Stimulated activated memory B cell treated with anti-CD40 and anti-IgM and Interleukin-4, amounts not matched to agents 10 μg/mL and 1 μg/mL and 100 μg/mL, for 72 hours (primary cell): ENCODE measurements at regions not wholly inside any gene's neighbourhood (a gene's known extent, or its start where the extent isn't known, plus 50 kb on each side); places are given as distances from the start of the nearest gene placed in this dataset.

Experiments used
- ATAC-seq: fragments of 150-1000 bp; cut with Tn5 transposase; 2 replicates; pipeline ENCODE4 v1.10.0; 2021
- H3K27ac Mint-ChIP-seq: one replicate; pipeline ENCODE4 v1.8.0; 2022; ENCODE audit warnings: mild to moderate bottlenecking, mixed read lengths
- H3K27me3 Mint-ChIP-seq: one replicate; pipeline ENCODE4 v1.8.0; 2022; ENCODE audit warnings: mixed read lengths
- H3K36me3 Mint-ChIP-seq: one replicate; pipeline ENCODE4 v1.8.0; 2022; ENCODE audit warnings: mixed read lengths
- H3K4me1 Mint-ChIP-seq: one replicate; pipeline ENCODE4 v1.8.0; 2022; ENCODE audit warnings: mixed read lengths
- H3K4me3 Mint-ChIP-seq: one replicate; pipeline ENCODE4 v1.8.0; 2022; ENCODE audit warnings: mild to moderate bottlenecking, moderate library complexity, mixed read lengths
- H3K9me3 Mint-ChIP-seq: one replicate; pipeline ENCODE4 v1.8.0; 2022; ENCODE audit warnings: mixed read lengths

GRCh38 chr6:66771626-66772025, 1064.6 kb upstream of the EYS start:
- H3K27ac Mint-ChIP-seq = no peak overlapping the region
- no peak overlapping the region for H3K4me3 Mint-ChIP-seq
- no peaks in the 10 kb centered on the region for H3K36me3 Mint-ChIP-seq
- ATAC-seq = no peak
- no peaks in the 10 kb centered on the region for H3K27me3 Mint-ChIP-seq
- H3K4me1 Mint-ChIP-seq = no peaks in the 10 kb centered on the region
- peaks cover 13% of the 10 kb centered on the region for H3K9me3 Mint-ChIP-seq

DNA sequence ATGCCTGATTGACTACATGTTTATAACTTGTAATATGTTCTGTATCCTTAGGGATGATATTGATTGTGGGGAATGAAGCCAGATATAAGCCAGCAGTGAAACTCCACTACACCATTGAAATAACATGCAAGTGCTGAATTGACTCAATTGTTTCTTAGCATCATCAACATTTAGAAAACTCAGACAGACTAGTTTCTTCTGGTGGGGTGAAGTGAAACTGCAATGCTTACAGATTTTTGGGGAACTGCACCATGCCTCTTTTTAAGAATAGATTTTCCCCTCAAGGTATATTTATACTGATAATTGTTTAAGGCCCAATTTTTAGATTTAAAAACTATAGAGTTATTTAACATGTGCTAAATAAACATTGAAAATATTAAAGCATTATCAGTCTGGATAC, 1044.6 kb upstream of the EYS start:
- Mint-ChIP-seq H3K27me3 (no peaks in the 10 kb centered on the region), H3K4me3 (no peak overlapping the region), H3K27ac (no peak overlapping the region), H3K36me3 (no peaks in the 10 kb centered on the region), H3K9me3 (peaks cover under 1% of the 10 kb centered on the region), H3K4me1 (no peaks in the 10 kb centered on the region)
- ATAC-seq = no peak

DNA sequence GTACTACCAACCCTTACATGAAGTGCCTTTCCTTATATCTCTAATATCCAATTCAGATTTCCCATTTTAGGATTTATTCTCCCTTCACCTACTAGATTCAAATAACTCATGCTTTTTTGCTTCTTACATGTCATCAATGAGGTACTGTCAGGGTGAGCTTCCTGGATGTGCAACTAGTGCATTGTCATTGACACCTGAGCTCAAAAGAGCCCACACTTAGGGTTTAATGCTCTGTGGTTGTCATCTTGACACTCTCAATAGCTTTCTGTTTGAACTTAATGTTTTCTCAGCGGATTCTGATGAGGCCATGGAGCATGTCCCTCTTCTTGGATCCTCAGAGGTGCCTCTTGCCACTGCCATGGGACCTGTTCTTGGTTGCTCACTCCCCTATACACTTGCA, 1033.3 kb upstream of the EYS start:
- H3K27ac Mint-ChIP-seq = no peak overlapping the region
- H3K4me1 Mint-ChIP-seq = no peaks in the 10 kb centered on the region
- H3K9me3 Mint-ChIP-seq = peaks cover 8% of the 10 kb centered on the region
- peak; percentile 43 for ATAC-seq
- H3K27me3 Mint-ChIP-seq = no peaks in the 10 kb centered on the region
- H3K4me3 Mint-ChIP-seq = no peak overlapping the region
- H3K36me3 Mint-ChIP-seq = no peaks in the 10 kb centered on the region

DNA sequence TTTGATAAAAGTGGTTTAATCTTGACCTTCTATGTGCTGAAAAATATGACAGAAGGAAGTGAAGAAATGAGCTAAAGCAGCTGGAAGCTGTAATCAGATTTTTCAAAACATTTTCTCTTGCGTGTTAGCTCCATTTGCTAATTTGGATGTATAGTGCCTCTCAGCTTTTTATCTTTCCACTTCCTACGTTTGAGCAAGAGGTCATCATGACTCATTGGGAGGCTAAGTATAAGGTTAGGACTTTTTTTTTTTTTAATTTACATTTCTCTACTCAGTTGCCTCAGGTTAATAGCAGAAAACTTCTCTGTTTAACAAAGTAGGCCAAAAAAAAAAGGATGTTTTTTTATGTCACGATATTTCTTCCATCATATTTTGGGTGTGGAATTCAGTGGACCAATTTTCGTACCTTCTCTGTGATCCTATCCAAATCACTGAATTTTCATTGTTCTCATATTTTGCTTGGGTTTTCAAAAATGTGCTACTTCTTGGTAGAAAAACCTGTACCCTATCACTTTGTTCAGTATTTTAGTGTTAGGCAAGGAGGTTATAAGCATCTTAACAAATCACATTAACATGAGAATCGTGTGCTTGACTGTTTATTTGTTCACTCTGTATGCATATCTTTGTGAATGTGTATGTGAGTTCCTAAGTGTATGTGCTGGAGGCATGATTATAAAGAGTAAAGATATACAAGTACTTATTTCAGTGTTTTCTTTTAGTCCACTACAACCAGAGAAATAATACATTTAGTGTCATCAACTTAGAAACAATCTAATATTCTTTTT, 1028.3 kb upstream of the EYS start:
- Mint-ChIP-seq H3K27ac (no peak overlapping the region), H3K27me3 (no peaks in the 10 kb centered on the region), H3K9me3 (peaks cover 6% of the 10 kb centered on the region), H3K4me3 (no peak overlapping the region), H3K4me1 (no peaks in the 10 kb centered on the region), H3K36me3 (no peaks in the 10 kb centered on the region)
- no peak for ATAC-seq

DNA sequence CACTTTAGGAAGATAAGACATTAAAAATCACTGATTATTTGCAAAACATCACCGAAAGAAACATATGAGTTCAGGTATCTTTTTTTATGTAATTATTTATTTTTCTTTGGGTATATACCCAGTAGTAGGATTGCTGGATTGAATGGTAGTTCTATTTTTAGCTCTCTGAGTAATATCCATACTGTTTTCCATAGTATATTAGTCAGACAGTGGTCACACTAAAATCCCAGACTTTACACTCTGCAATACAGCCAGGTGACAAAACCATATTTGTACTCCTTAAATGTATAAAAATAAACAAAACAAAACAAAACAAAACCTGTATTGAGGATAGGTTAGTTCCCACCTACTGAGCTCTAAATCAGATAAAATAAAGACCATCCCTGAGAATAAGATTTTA, 1024.3 kb upstream of the EYS start:
- H3K27me3 Mint-ChIP-seq = no peaks in the 10 kb centered on the region
- ATAC-seq = no peak

DNA sequence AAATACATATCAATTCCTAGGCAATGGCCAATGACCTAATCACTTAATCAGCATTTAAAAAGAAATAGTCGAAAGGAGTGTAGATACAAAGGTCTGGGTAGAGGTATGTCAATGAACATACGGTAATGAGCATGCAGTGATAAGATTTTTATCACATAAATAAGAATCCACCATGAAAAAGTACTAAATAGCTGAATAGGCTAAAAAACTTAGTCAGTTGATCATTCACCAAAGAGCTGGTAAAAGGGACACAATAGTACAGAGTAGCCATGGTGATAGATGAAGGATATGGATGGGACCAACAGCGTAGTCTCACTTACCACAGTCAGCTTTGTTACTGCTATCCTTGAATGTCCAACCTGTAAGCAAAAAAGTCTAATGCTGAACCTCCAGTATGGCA, 1018.6 kb upstream of the EYS start:
- no peaks in the 10 kb centered on the region for H3K27me3 Mint-ChIP-seq
- H3K9me3 Mint-ChIP-seq = peaks cover 10% of the 10 kb centered on the region
- H3K4me3 Mint-ChIP-seq = no peak overlapping the region
- H3K36me3 Mint-ChIP-seq = no peaks in the 10 kb centered on the region
- no peak for ATAC-seq
- no peaks in the 10 kb centered on the region for H3K4me1 Mint-ChIP-seq
- H3K27ac Mint-ChIP-seq = no peak overlapping the region

More for the DNA sequence above, 1024.3 kb upstream of the EYS start:
- peaks cover 8% of the 10 kb centered on the region for H3K9me3 Mint-ChIP-seq
- H3K36me3 Mint-ChIP-seq = no peaks in the 10 kb centered on the region
- H3K4me3 Mint-ChIP-seq = no peak overlapping the region
- no peak overlapping the region for H3K27ac Mint-ChIP-seq
- no peaks in the 10 kb centered on the region for H3K4me1 Mint-ChIP-seq

GRCh38 chr6:66717801-66718200, 1010.8 kb upstream of the EYS start:
- no peaks in the 10 kb centered on the region for H3K36me3 Mint-ChIP-seq
- peaks cover 3% of the 10 kb centered on the region for H3K9me3 Mint-ChIP-seq
- H3K27ac Mint-ChIP-seq = no peak overlapping the region
- no peaks in the 10 kb centered on the region for H3K27me3 Mint-ChIP-seq
- no peak for ATAC-seq
- no peaks in the 10 kb centered on the region for H3K4me1 Mint-ChIP-seq
- no peak overlapping the region for H3K4me3 Mint-ChIP-seq

- peaks cover 3% of the 10 kb centered on the region for H3K9me3 Mint-ChIP-seq
- H3K4me1 Mint-ChIP-seq = no peaks in the 10 kb centered on the region
- no peak overlapping the region for H3K4me3 Mint-ChIP-seq
- H3K27ac Mint-ChIP-seq = no peak overlapping the region
- ATAC-seq = no peak
- no peaks in the 10 kb centered on the region for H3K36me3 Mint-ChIP-seq
- no peaks in the 10 kb centered on the region for H3K27me3 Mint-ChIP-seq
These were observed 992.4 kb upstream of the EYS start for GRCh38 chr6:66699385-66699784.

- ATAC-seq = no peak
- Mint-ChIP-seq H3K4me1 (no peaks in the 10 kb centered on the region), H3K27ac (no peak overlapping the region), H3K4me3 (no peak overlapping the region), H3K9me3 (peaks cover 7% of the 10 kb centered on the region), H3K27me3 (no peaks in the 10 kb centered on the region), H3K36me3 (no peaks in the 10 kb centered on the region)
These were observed 982.6 kb upstream of the EYS start for GRCh38 chr6:66689608-66690007.

DNA sequence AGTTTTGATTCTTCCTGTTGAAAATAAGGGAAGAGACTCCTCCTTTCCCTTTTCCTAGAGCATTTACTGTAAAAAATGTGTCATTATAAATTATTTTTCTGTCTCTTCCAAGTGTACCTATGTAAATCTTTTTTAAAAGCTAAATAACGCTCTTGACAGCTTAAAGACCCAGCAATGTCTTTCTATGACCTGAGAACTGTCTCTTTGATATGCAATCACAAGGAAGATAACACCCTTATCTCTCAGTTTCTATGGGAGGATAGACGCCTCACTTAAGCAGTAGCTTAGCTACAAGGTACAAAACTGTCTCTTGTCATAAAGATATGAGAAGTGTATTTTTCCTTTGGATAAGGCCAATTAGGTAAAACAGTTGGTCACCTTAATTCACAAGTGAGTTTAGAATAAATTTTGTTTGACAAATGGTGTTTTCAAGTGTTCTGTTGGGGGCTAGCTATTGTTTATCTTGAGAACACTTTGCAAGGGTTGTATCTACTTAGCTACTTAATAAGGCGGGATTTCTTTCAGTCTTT, 980.6 kb upstream of the EYS start:
- Mint-ChIP-seq H3K9me3 (peaks cover 7% of the 10 kb centered on the region), H3K4me1 (no peaks in the 10 kb centered on the region), H3K36me3 (no peaks in the 10 kb centered on the region), H3K27ac (no peak overlapping the region), H3K4me3 (no peak overlapping the region), H3K27me3 (no peaks in the 10 kb centered on the region)
- no peak for ATAC-seq

DNA sequence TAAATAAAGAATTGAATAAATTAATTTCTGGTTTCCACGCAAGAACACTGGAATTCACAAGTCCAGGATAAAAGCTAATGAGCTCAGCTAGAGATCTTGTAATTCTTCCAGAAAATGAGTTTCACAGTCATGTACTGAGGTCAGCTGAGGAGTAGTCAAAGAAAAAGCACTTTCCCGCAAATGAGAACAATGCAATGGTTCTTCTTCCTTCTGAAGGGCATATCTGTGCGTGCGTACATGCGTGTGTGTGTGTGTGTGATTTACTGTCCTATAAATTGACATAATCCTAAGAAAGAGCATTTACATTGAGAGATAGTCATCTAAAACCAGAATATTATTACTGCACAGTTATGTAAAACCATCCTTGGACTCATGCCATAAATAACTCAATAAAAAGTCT, 968.9 kb upstream of the EYS start:
- H3K9me3 Mint-ChIP-seq = no peaks in the 10 kb centered on the region
- H3K4me1 Mint-ChIP-seq = no peaks in the 10 kb centered on the region
- H3K27me3 Mint-ChIP-seq = no peaks in the 10 kb centered on the region
- no peak overlapping the region for H3K4me3 Mint-ChIP-seq
- no peaks in the 10 kb centered on the region for H3K36me3 Mint-ChIP-seq
- no peak overlapping the region for H3K27ac Mint-ChIP-seq
- ATAC-seq = no peak

GRCh38 chr6:66664112-66664511, 957.1 kb upstream of the EYS start:
- no peaks in the 10 kb centered on the region for H3K27me3 Mint-ChIP-seq
- no peak for ATAC-seq
- no peaks in the 10 kb centered on the region for H3K36me3 Mint-ChIP-seq
- H3K27ac Mint-ChIP-seq = no peak overlapping the region
- H3K4me1 Mint-ChIP-seq = no peaks in the 10 kb centered on the region
- H3K9me3 Mint-ChIP-seq = no peaks in the 10 kb centered on the region
- no peak overlapping the region for H3K4me3 Mint-ChIP-seq

- Mint-ChIP-seq H3K9me3 (no peaks in the 10 kb centered on the region), H3K4me1 (no peaks in the 10 kb centered on the region), H3K27ac (no peak overlapping the region), H3K4me3 (no peak overlapping the region), H3K36me3 (no peaks in the 10 kb centered on the region), H3K27me3 (no peaks in the 10 kb centered on the region)
- ATAC-seq = no peak
These were observed 955.9 kb upstream of the EYS start for GRCh38 chr6:66662721-66663507.

DNA sequence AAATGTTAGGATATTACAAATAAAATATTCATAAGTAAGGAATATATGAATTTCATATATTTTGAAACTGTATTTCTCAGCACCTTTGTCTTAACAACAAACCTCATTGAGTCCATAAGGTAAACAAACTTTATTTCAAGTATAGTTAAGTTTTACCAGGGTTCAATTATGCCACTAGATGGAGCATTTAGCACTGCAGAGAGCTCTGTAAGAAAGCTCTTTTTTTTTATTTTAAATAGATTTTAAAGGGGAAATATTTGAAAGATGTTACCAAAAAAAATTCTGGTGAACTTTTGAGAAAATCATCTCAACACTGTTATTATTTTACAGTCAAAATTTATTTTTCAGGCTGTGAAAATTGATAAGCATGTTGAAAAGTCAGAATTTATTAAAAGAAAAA, 955.2 kb upstream of the EYS start:
- Mint-ChIP-seq H3K9me3 (no peaks in the 10 kb centered on the region), H3K27ac (no peak overlapping the region), H3K4me3 (no peak overlapping the region), H3K36me3 (no peaks in the 10 kb centered on the region), H3K4me1 (no peaks in the 10 kb centered on the region), H3K27me3 (no peaks in the 10 kb centered on the region)
- no peak for ATAC-seq

- peaks cover 12% of the 10 kb centered on the region for H3K9me3 Mint-ChIP-seq
- H3K36me3 Mint-ChIP-seq = no peaks in the 10 kb centered on the region
- H3K27me3 Mint-ChIP-seq = no peaks in the 10 kb centered on the region
- ATAC-seq = no peak
- no peak overlapping the region for H3K4me3 Mint-ChIP-seq
- H3K4me1 Mint-ChIP-seq = no peaks in the 10 kb centered on the region
- no peak overlapping the region for H3K27ac Mint-ChIP-seq
These were observed 948.4 kb upstream of the EYS start for GRCh38 chr6:66655420-66655819.

GRCh38 chr6:66638518-66638917, 931.5 kb upstream of the EYS start:
- Mint-ChIP-seq H3K4me1 (no peaks in the 10 kb centered on the region), H3K36me3 (no peaks in the 10 kb centered on the region), H3K9me3 (peaks cover 15% of the 10 kb centered on the region), H3K27ac (no peak overlapping the region), H3K27me3 (no peaks in the 10 kb centered on the region), H3K4me3 (no peak overlapping the region)
- ATAC-seq = no peak
